ENCODE measurements at regions not wholly inside any gene's neighbourhood (a gene's known extent, or its start where the extent isn't known, plus 50 kb on each side); places are given as distances from the start of the nearest gene placed in this dataset.

DNA sequence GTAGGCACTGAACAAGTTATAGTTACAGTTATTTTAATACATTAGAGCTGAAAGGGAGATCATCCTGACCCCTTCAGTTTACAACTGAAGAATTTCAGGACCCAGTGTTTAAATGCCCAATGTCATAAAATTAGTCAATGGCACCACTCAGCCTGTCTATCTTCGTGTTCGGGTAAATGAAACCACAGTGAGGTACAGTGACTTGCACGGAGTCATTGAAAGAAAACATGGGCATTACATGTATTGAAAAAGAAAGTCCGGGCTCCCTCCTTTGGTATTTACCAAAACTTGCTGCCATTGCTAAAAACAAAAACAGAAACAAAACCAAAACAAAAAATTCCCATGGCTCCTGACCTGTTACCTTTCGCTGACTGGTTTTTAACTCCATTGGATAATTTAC is 131.7 kb downstream of the SH2D1A start:
- intact Hi-C loops (cut with micrococcal nuclease) = no loop called here
- H3K9me3 ChIP-seq (replicated peaks in 1 of 2; ENCODE audit: control insufficient read depth in 1 of 2, insufficient read depth in 1 of 2, low read length in 2 of 2) = no peaks in the 10 kb centered on the region
- TF ChIP-seq, protein P1, sequence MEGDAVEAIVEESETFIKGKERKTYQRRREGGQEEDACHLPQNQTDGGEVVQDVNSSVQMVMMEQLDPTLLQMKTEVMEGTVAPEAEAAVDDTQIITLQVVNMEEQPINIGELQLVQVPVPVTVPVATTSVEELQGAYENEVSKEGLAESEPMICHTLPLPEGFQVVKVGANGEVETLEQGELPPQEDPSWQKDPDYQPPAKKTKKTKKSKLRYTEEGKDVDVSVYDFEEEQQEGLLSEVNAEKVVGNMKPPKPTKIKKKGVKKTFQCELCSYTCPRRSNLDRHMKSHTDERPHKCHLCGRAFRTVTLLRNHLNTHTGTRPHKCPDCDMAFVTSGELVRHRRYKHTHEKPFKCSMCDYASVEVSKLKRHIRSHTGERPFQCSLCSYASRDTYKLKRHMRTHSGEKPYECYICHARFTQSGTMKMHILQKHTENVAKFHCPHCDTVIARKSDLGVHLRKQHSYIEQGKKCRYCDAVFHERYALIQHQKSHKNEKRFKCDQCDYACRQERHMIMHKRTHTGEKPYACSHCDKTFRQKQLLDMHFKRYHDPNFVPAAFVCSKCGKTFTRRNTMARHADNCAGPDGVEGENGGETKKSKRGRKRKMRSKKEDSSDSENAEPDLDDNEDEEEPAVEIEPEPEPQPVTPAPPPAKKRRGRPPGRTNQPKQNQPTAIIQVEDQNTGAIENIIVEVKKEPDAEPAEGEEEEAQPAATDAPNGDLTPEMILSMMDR (IDR thresholded peaks at IDR 0.05) = no peak
- no peaks in the 10 kb centered on the region for H3K79me2 ChIP-seq (ENCODE audit: insufficient read depth, low read length)
- Mint-ChIP-seq H3K36me3 (no peaks in the 10 kb centered on the region), H3K9me3 (peaks cover 0 to 4% (median 0%) of the 10 kb centered on the region in 7 donors), H3K4me1 (peaks cover 4% of the 10 kb centered on the region), H3K27me3 (ENCODE audit: low read depth in 3 of 3) (peaks cover 0 to 1% (median 0%) of the 10 kb centered on the region in 3 donors), H3K4me3 (no peak overlapping the region), H3K27ac (no peak overlapping the region)
- H3K4me2 ChIP-seq (replicated peaks; ENCODE audit: extremely low read depth, low read length, poor library complexity, severe bottlenecking) = no peak overlapping the region
- no peak for DNase-seq
- no peak overlapping the region for H3K4me3 ChIP-seq (replicated peaks in 1 of 3; ENCODE audit: low read depth in 2 of 3, low read length in 3 of 3)
- H3K27ac ChIP-seq (ENCODE audit: low read depth in 1 of 2, low read length in 2 of 2) = no peak overlapping the region
- WGBS (ENCODE audit: insufficient coverage) = no CpG with 5 or more reads among the region's 5 CpGs
- no peak overlapping the region for H3K9ac ChIP-seq (ENCODE audit: insufficient read depth, low read length, poor library complexity, severe bottlenecking)
- no peaks in the 10 kb centered on the region for H3K36me3 ChIP-seq (replicated peaks in 1 of 2; ENCODE audit: control insufficient read depth in 1 of 2, insufficient read depth in 2 of 2, low read length in 2 of 2)
- H3K4me1 ChIP-seq (ENCODE audit: control insufficient read depth in 1 of 2, insufficient read depth in 2 of 2, low read length in 2 of 2) = no peaks in the 10 kb centered on the region
- no peak overlapping the region for H2AFZ ChIP-seq (ENCODE audit: insufficient read depth, low read depth, low read length, poor library complexity, severe bottlenecking)
- no peaks in the 10 kb centered on the region for H4K20me1 ChIP-seq (ENCODE audit: insufficient read depth, low read length)
- no peaks in the 10 kb centered on the region for H3K27me3 ChIP-seq (ENCODE audit: control insufficient read depth in 2 of 2, insufficient read depth in 2 of 2, low read length in 2 of 2)

GRCh38 chrX:124488412-124489161 is 142.2 kb downstream of the SH2D1A start:
- H3K27ac ChIP-seq (ENCODE audit: low read depth in 1 of 2, low read length in 2 of 2) = no peak overlapping the region
- H3K36me3 ChIP-seq (replicated peaks in 1 of 2; ENCODE audit: control insufficient read depth in 1 of 2, insufficient read depth in 2 of 2, low read length in 2 of 2) = no peaks in the 10 kb centered on the region
- no peaks in the 10 kb centered on the region for H3K9me3 ChIP-seq (replicated peaks in 1 of 2; ENCODE audit: control insufficient read depth in 1 of 2, insufficient read depth in 1 of 2, low read length in 2 of 2)
- H3K79me2 ChIP-seq (ENCODE audit: insufficient read depth, low read length) = no peaks in the 10 kb centered on the region
- no peak overlapping the region for H3K4me3 Mint-ChIP-seq
- no peaks in the 10 kb centered on the region for H3K4me1 ChIP-seq (ENCODE audit: control insufficient read depth in 1 of 2, insufficient read depth in 2 of 2, low read length in 2 of 2)
- no peaks in the 10 kb centered on the region for H4K20me1 ChIP-seq (ENCODE audit: insufficient read depth, low read length)
- no peak overlapping the region for H3K9ac ChIP-seq (ENCODE audit: insufficient read depth, low read length, poor library complexity, severe bottlenecking)
- intact Hi-C loops (cut with micrococcal nuclease) = no loop called here
- no peaks in the 10 kb centered on the region for H3K4me1 Mint-ChIP-seq
- peaks cover 0 to 2% (median 1%) of the 10 kb centered on the region in 3 donors for H3K27me3 Mint-ChIP-seq (ENCODE audit: low read depth in 3 of 3)
- H3K9me3 Mint-ChIP-seq = peaks cover 0 to 3% (median 0%) of the 10 kb centered on the region in 7 donors
- no peak overlapping the region for H2AFZ ChIP-seq (ENCODE audit: insufficient read depth, low read depth, low read length, poor library complexity, severe bottlenecking)
- TF ChIP-seq, protein P1 (IDR thresholded peaks at IDR 0.05) = no peak
- H3K36me3 Mint-ChIP-seq = no peaks in the 10 kb centered on the region
- WGBS (ENCODE audit: insufficient coverage) = no CpG with 5 or more reads among the region's 4 CpGs
- H3K27me3 ChIP-seq (ENCODE audit: control insufficient read depth in 2 of 2, insufficient read depth in 2 of 2, low read length in 2 of 2) = no peaks in the 10 kb centered on the region
- no peak overlapping the region for H3K4me3 ChIP-seq (replicated peaks in 1 of 3; ENCODE audit: low read depth in 2 of 3, low read length in 3 of 3)
- no peak overlapping the region for H3K4me2 ChIP-seq (replicated peaks; ENCODE audit: extremely low read depth, low read length, poor library complexity, severe bottlenecking)
- no peak for DNase-seq
- H3K27ac Mint-ChIP-seq = peak overlapping the region in 1 of 7 donors; percentile 28

Data from CD14-positive monocyte (primary cell).